ENCODE measurements at regions not wholly inside any gene's neighbourhood (a gene's known extent, or its start where the extent isn't known, plus 50 kb on each side); places are given as distances from the start of the nearest gene placed in this dataset.

DNA sequence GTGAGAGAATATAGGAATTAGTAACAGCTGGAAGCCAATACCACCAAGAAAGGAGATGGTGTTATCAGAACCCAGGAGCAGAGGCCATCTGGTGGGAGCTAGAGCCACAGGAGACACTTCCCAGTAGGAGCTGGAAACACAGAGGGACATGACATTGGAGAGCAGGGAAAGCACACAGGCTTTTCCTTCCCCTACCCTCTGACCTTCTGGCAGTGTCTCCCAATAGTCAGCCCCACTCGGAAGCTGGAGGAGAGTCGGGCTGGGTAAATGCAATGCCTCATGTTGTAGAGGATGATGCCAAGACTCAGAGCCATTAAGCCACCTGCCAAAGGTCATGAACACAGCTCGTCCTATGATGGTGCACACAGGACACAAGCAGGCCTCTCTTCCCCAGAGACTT is 538.5 kb downstream of the BCL11B start:
- ChIA-PET CTCF (no interaction called here), POLR2A (no interaction called here)
- H3K27me3 ChIP-seq (ENCODE audit: insufficient read depth): no peaks in the 10 kb centered on the region
- H3K4me3 ChIP-seq (ENCODE audit: low read depth in 2 of 2, low read length in 1 of 2): no peak overlapping the region
- H3K9me2 ChIP-seq: no peaks in the 10 kb centered on the region
- H2AFZ ChIP-seq (ENCODE audit: low read depth): no peak overlapping the region
- no peak overlapping the region for H3K4me2 ChIP-seq
- H3K4me1 ChIP-seq (ENCODE audit: control insufficient read depth in 1 of 2, insufficient read depth in 2 of 2, low read depth in 1 of 2, low read length in 1 of 2): no peaks in the 10 kb centered on the region
- TF ChIP-seq ELF1 (IDR thresholded peaks at IDR 0.05) (no peak), TCF12 (IDR thresholded peaks at IDR 0.05) (no peak), RCOR1 (IDR thresholded peaks at IDR 0.05; ENCODE audit: low read length) (no peak), FOXJ3 (CRISPR knock-in tag; IDR thresholded peaks at IDR 0.05) (no peak), YY1 (IDR thresholded peaks at IDR 0.05; ENCODE audit: low read depth) (no peak), GABPA (IDR thresholded peaks at IDR 0.05; ENCODE audit: low read depth) (no peak), POLR2AphosphoS5 (IDR thresholded peaks at IDR 0.05; ENCODE audit: low read depth, low read length) (no peak), NFIC (IDR thresholded peaks at IDR 0.05; ENCODE audit: borderline replicate concordance) (no peak), CHD2 (IDR thresholded peaks at IDR 0.05; ENCODE audit: low read length, partially characterized antibody) (no peak), MEF2A (IDR thresholded peaks at IDR 0.05; ENCODE audit: borderline replicate concordance, low read depth) (no peak), MXI1 (IDR thresholded peaks at IDR 0.05; ENCODE audit: low read depth, low read length) (no peak), NRF1 (IDR thresholded peaks at IDR 0.05; ENCODE audit: low read depth, low read length) (no peak), GATA2 (CRISPR knock-in tag; IDR thresholded peaks at IDR 0.05) (no peak), SMC3 (IDR thresholded peaks at IDR 0.05; ENCODE audit: low read depth, low read length) (no peak), EP300 (IDR thresholded peaks at IDR 0.05; ENCODE audit: borderline replicate concordance in 1 of 2, low read depth in 1 of 2, low read length in 1 of 2) (no peak)
- TF ChIP-seq, protein P1, sequence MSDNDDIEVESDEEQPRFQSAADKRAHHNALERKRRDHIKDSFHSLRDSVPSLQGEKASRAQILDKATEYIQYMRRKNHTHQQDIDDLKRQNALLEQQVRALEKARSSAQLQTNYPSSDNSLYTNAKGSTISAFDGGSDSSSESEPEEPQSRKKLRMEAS (IDR thresholded peaks at IDR 0.05; ENCODE audit: low read depth): no peak
- TF ChIP-seq, protein P2, sequence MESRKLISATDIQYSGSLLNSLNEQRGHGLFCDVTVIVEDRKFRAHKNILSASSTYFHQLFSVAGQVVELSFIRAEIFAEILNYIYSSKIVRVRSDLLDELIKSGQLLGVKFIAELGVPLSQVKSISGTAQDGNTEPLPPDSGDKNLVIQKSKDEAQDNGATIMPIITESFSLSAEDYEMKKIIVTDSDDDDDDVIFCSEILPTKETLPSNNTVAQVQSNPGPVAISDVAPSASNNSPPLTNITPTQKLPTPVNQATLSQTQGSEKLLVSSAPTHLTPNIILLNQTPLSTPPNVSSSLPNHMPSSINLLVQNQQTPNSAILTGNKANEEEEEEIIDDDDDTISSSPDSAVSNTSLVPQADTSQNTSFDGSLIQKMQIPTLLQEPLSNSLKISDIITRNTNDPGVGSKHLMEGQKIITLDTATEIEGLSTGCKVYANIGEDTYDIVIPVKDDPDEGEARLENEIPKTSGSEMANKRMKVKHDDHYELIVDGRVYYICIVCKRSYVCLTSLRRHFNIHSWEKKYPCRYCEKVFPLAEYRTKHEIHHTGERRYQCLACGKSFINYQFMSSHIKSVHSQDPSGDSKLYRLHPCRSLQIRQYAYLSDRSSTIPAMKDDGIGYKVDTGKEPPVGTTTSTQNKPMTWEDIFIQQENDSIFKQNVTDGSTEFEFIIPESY (IDR thresholded peaks at IDR 0.05; ENCODE audit: borderline replicate concordance, low read depth): no peak
- TF ChIP-seq, protein P3, sequence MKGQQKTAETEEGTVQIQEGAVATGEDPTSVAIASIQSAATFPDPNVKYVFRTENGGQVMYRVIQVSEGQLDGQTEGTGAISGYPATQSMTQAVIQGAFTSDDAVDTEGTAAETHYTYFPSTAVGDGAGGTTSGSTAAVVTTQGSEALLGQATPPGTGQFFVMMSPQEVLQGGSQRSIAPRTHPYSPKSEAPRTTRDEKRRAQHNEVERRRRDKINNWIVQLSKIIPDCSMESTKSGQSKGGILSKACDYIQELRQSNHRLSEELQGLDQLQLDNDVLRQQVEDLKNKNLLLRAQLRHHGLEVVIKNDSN (IDR thresholded peaks at IDR 0.05; ENCODE audit: borderline replicate concordance, low read depth): no peak
- TF ChIP-seq, protein P4, sequence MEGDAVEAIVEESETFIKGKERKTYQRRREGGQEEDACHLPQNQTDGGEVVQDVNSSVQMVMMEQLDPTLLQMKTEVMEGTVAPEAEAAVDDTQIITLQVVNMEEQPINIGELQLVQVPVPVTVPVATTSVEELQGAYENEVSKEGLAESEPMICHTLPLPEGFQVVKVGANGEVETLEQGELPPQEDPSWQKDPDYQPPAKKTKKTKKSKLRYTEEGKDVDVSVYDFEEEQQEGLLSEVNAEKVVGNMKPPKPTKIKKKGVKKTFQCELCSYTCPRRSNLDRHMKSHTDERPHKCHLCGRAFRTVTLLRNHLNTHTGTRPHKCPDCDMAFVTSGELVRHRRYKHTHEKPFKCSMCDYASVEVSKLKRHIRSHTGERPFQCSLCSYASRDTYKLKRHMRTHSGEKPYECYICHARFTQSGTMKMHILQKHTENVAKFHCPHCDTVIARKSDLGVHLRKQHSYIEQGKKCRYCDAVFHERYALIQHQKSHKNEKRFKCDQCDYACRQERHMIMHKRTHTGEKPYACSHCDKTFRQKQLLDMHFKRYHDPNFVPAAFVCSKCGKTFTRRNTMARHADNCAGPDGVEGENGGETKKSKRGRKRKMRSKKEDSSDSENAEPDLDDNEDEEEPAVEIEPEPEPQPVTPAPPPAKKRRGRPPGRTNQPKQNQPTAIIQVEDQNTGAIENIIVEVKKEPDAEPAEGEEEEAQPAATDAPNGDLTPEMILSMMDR (IDR thresholded peaks at IDR 0.05): no peak
- no peaks in the 10 kb centered on the region for H4K20me1 ChIP-seq (ENCODE audit: insufficient read depth)
- no peaks in the 10 kb centered on the region for H3K9me3 ChIP-seq
- no peak overlapping the region for H3K27ac ChIP-seq (ENCODE audit: low read depth in 2 of 2, low read length in 1 of 2)
- H3K9ac ChIP-seq: no peak overlapping the region
- 0% methylated on average over 3 of the region's 3 CpGs for WGBS (ENCODE audit: low lambda C conversion rate)
- no peak for DNase-seq
- no peaks in the 10 kb centered on the region for H3F3A ChIP-seq (replicated peaks; ENCODE audit: insufficient read depth)
- H3K79me2 ChIP-seq (ENCODE audit: insufficient read depth): no peaks in the 10 kb centered on the region
- no peaks in the 10 kb centered on the region for H3K36me3 ChIP-seq (replicated peaks in 1 of 2; ENCODE audit: control insufficient read depth in 1 of 2, insufficient read depth in 2 of 2, low read length in 1 of 2)

All from SK-N-SH (cell line).